HG02973 (cell line): ENCODE measurements at regions not wholly inside any gene's neighbourhood (a gene's known extent, or its start where the extent isn't known, plus 50 kb on each side); places are given as distances from the start of the nearest gene placed in this dataset.

Experiments
- ATAC-seq: cut with Tn5 transposase; IDR thresholded peaks from one replicate; pipeline ENCODE4 v1.9.1; 2021; ENCODE audit warnings: moderate library complexity; ENCODE audit not compliant: unreplicated experiment

GRCh38 chr14:96617635-96618034 is 115.5 kb downstream of the PAPOLA start:
- no peak for ATAC-seq

DNA sequence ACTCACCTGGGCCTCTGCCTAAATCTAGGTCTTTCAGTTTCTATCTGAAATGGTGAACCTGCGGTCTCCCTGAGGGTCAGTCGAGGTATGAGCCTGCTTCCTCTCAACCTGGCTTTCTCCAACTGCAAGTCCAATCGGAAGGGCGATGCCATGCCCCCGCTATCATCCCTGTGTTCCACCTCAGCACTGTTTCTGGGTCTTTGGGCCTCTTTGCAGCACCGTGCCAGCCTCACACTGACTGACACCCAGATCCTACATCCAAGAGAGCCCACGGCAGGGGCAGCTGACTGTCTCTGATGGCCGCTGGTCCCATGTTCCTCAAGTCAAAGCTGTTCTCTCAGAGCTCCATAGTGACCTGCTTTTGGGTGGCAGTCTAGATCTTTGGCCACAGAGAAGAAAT is 120.7 kb downstream of the PAPOLA start:
- no peak for ATAC-seq

DNA sequence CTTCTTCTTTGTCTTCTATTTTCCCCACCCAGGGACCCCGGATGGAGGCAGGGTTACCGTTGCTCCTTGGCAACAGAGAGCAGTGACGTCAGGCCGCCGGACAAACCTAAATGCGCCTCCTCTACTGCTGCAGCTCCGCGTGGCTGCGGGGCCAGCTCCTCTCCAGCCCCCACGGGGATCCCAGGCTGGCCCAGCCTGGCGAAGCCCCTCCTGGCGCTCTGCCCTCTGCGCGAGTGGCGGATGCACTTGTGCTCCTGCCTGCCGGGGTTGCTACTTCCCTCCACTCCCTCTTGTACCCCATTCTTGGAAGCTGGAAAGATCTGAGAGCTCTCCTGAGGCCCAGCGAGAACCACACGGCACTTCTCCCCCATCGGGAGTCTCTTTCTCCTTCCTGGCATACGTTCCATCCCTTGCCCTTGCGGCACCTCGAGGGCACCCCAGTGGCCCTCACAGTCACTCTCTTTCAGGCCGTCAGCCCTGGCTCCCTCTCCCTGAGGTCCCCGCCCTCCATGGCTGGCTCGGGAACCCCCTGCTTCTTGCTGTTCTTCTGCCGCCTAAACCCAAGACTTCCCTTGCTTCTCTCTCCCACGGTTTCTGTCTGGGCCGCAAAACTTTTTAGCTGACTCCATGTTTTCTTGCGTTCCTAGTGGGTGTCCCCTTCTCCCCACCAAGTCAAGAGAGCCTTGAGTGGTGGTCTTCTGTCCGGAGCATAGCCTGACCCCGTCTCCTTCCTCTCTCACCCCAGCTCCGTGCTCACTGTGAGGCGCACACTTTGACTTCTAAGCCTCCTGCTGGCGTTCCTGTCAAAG is 121.7 kb downstream of the PAPOLA start:
- ATAC-seq = no peak

DNA sequence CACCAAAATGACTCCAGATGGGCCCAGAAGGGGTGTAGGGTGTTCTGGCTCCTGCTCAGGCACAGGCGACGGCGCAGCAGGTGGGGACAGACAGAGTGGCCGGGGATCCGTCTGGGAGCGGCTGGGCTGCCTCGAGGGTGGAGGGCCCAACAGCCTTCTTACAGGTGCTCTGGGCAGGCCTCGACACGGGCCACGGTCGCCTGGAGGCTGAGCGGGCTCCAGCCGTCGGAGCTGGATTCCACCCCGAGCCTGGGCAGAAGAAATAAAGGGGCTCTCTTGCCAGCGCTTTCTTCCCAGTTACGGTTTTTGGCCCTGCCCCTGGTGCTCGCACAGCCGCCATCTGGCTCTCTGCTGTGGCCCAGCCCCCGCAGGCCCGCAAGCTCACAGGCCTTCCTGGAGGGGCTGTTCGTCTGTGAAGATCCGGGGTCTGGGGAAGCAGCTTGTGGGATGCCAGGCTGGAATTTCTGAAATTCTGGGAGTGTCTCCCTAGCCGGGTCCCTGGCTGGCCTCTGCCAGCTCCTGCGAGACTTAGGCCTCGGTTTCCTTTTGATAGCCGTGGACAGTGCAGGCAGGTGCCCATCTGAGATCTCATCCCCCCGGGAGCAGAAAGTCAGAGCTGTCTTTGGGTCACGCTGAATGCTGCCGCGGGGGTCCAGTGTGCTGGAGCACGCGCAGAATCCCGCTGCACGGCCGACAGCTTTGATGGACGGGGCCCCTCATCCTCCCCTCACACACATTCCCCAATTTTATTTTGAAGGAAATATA is 122.7 kb downstream of the PAPOLA start:
- no peak for ATAC-seq

DNA sequence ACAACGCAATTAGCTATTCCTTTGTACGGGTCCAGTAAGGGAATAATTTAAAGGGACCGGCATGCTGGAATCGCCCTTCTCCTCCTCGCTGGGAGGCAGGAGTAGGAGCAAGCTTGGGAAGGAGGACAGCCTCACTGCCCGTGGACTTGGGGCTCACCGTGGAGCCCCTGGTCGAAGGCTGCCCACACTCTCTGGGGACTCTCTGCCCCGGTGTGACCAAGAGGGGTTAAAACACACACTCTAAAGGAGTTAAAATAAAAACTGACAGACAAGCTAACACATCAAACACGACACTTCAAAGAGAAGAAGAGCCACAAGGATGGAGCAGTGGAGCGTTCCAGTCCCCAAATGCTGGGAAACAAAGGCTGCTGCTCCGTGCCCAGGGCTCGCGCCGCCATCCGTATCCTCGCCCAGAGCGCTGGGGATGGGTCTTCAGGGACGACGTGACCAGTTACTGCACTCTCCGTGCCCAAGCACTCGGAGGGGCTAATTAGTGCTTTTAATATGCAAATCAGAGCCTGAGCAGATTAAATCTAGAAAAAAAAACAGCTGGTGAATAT is 123.3 kb downstream of the PAPOLA start:
- ATAC-seq = no peak

DNA sequence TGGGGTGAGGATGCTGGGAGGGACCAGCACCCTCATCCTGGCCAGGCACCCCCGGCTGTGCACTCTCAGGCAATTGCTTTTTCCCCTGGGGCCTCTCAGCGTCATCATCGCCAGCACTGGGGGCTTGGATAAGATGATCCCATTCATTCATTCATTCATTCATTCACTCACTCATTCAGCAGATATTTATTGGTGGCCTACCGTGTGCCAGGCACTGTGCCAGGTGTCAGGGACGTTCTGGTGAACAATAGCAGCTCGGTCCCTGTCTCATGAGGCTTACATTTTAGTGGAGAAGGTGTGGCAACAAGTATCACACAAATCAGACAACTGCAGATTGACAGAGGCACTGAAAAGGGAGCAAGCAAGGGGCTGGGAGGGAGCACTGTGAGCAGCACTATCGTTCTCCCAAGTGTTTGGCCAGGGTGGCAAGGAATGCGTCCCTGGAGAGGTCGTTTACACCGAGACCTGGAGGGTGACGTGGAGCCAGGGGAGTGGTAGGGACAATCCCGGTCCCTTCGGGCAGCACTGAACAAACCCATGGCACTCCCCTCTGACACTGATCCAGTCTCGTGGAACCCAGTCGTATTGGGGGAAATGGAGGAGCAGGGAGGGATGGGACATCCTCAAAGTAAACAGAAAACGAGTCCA is 124.1 kb downstream of the PAPOLA start:
- ATAC-seq = no peak

DNA sequence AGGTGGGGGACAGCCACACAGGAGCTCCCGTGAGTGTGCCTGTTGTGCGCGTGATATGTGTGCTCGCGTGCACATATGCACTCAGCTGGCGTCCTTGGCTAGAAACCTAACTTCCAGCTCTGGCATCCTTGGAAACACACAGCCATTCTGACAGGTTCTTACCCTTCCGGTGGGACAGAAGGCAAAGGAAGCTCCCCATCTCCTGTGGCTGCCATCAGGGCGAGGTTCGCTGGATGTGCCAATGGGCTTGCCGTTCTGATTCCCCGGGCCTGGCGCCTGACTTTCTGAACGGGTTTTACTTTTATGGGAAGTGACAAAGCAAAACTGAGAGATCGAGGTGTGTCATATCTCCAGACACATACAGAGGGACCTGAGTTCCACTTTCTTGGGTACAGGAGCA is 124.7 kb downstream of the PAPOLA start:
- ATAC-seq = no peak

- no peak for ATAC-seq
Measured at GRCh38 chr14:96627386-96627785, 125.2 kb downstream of the PAPOLA start.

GRCh38 chr14:96627811-96628775 is 125.9 kb downstream of the PAPOLA start:
- no peak for ATAC-seq

- ATAC-seq = no peak
Measured at GRCh38 chr14:96629082-96629481, 126.9 kb downstream of the PAPOLA start.

DNA sequence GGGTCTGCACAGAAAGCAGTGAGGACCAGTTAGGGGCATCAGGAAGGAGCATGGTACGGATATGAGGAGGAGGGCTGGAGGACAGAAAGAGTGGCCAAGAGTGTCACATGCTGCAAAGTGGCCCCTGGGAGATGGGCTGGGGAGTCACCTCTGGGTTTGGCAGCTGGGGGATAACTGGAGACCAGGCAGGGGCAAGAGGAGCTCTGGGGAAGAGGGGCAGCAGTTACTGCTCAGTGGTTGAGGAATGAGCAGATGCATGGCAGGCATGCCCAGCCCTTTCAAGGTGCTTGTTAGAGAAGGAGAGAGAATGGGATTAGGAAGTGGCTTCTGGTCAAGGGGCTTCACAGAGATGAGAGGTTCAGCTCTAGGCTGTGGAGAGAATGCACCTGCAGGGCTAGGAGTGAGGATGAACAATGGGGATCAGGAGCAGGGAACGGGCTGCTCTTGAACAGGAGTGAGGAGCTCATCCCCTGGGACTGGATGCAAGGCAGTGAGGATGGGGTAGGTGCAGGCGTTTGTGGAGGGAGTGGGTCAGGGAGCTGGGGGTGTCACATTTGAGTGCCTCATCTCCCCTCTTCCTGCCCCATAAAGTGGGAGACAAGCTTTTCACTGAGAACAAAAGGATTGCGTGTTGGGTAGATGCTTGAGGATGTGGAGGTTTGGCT is 127.5 kb downstream of the PAPOLA start:
- no peak for ATAC-seq

DNA sequence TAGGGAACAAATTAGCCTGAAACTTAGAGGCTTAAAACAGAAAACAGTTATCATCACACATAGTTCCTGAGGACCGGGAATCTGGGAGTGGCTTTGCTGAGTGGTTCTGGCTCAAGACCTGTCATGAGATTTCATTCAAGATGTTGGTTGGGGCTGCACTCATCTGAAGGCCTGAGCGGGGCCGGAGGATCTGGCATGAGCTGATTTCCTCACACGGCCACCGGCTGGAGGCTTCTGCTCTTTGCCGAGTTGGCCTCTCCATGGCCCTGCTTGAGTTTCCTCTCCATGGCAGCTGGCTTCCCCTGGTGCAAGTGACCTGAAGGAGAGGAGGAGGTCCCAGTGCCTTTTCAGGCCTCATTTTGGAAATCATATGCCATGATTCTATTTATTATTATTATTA is 128.1 kb downstream of the PAPOLA start:
- ATAC-seq = no peak

DNA sequence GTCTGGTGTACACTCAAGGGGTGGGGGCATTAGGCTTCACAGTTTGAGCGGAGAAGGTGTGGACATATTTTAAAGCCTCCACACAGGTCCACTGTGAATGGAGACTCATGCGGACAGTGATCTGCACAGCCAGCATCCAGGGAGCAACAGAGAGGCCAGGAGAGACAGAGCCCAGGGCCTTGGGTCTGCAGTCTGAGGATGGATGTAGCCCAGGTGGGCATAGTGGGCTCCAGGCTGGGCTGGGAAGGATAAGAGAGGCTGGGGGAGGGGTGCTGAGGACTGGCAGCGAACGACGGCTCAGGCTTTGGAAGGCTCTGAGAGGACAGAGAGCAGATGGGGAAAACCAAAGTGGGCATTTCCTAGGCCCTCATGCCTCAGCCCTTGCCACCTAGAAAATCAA is 128.8 kb downstream of the PAPOLA start:
- no peak for ATAC-seq

DNA sequence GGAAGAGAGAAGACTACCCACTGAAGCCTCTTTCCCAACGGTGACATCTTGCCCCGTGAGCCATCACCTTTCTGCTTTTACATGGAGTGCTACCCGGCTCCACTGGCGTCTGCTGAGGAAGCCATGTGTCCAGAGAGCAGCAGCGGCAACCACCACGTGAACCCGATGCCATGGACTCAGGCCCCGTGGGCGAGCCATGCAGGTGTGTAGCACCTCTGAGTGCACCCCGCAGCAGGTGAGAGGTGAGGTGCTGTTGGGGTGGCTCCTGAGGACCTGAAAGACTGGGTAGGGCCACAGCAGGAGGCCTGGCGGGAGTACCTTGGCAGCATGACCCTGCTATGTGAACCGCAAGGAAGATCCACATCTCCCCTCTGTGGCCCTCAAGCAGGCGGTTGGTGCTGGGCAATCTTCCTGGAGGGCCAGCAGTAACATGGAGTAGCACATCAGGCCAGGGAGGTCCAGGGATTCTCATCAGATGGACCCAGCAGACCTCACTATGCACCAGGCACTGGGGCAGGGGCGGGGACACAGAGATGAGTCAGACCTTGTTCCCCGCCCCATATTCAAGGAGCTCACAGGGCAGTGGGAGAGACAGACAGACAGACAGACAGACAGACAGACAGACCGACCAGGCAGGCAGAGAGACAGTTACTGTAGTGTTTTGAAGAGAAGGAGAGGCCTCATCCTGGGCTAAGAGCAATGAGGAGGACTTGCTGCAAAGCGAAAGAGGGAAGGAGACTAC is 129.6 kb downstream of the PAPOLA start:
- no peak for ATAC-seq

- no peak for ATAC-seq
Measured at GRCh38 chr14:96632363-96632758, 130.2 kb downstream of the PAPOLA start.

DNA sequence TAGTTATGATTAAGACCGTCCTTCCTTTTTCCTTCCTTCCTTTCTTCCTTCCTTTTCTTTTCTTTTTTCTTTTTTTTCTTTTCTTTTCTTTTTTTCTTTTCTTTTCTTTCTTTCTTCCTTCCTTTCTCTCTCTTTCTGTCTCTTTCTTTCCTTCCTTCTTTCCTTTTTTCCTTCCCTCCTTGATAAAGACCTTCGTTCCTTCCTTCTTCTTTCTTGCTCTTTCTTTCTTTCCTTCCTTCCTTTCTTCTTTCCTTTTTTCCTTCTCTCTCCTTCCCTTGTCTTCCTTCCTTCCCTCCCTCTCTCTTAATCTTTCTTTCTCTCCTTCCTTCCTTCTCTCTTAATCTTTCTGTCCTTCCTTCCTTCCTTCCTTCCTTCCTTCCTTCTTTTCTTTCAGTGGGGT is 130.9 kb downstream of the PAPOLA start:
- ATAC-seq = no peak

DNA sequence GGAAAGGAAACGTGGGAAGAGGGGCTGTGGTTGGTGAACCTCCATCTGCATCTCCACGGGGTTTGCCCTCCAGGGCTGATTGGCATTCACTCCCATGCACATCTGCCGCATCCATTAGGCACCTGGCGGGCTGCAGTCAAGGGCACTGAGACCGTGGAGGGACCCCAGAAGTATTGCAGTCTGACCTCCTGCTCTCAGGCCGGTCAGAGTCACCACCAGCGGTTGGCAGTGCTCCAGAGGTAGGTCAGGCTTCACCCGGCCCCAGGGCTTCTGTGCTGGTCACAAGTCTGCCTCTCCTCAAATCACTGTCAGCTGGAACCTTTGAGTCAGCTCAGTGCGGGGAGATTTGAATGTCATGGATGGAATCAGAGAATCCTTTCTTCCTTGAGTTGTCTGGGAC is 132.3 kb downstream of the PAPOLA start:
- no peak for ATAC-seq

DNA sequence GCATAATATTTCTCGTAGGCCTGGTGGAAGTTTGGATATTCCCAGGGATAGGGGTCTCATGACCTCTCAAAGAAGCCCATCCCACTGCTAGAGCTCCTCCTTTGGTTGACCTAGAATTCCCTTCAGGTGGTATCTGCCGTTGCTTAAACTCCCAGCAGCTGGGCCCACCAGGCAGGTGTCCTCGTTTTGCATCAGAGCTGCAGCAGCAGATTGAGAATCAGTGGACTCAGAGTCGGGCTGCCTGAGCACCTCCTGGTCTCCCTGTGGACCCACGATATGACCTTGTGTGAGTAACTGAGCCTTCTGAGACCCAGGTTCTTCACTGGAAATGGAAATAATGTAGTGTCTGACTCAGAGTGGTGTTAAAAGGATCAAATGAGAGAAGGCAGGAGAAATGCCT is 132.7 kb downstream of the PAPOLA start:
- no peak for ATAC-seq

GRCh38 chr14:96635850-96636249 is 133.7 kb downstream of the PAPOLA start:
- ATAC-seq = no peak
